ENCODE measurements at regions not wholly inside any gene's neighbourhood (a gene's known extent, or its start where the extent isn't known, plus 50 kb on each side); places are given as distances from the start of the nearest gene placed in this dataset.
"Not testable (repeated sequence)": the region's sequence is repeated elsewhere in the genome, so short reads cannot be mapped to it uniquely, and the experiment has no call there.

- H3K4me3 ChIP-seq (ENCODE audit: low read depth, low read length), result no peak overlapping the region
- no peak for TF ChIP-seq CTCF (IDR thresholded peaks at IDR 0.05; ENCODE audit: borderline replicate concordance, insufficient read depth, low read depth, low read length)
These were observed 271.9 kb downstream of the OSTF1 start for GRCh38 chr9:75360252-75360651.

GRCh38 chr9:75362446-75362845 is 274.1 kb downstream of the OSTF1 start:
- H3K4me3 ChIP-seq (ENCODE audit: low read depth, low read length), result not testable (repeated sequence)

- TF ChIP-seq CTCF (IDR thresholded peaks at IDR 0.05; ENCODE audit: borderline replicate concordance, insufficient read depth, low read depth, low read length), result no peak
- H3K4me3 ChIP-seq (ENCODE audit: low read depth, low read length), result no peak overlapping the region
These were observed 276.9 kb downstream of the OSTF1 start for GRCh38 chr9:75365196-75365595.

GRCh38 chr9:75369989-75370388 is 281.7 kb downstream of the OSTF1 start:
- H3K4me3 ChIP-seq (ENCODE audit: low read depth, low read length), result no peak overlapping the region
- TF ChIP-seq CTCF (IDR thresholded peaks at IDR 0.05; ENCODE audit: borderline replicate concordance, insufficient read depth, low read depth, low read length), result no peak

GRCh38 chr9:75372499-75373268 is 284.4 kb downstream of the OSTF1 start:
- no peak for TF ChIP-seq CTCF (IDR thresholded peaks at IDR 0.05; ENCODE audit: borderline replicate concordance, insufficient read depth, low read depth, low read length)
- H3K4me3 ChIP-seq (ENCODE audit: low read depth, low read length), result no peak overlapping the region

GRCh38 chr9:75376680-75377254 is 288.5 kb downstream of the OSTF1 start:
- TF ChIP-seq CTCF (IDR thresholded peaks at IDR 0.05; ENCODE audit: borderline replicate concordance, insufficient read depth, low read depth, low read length), result no peak
- no peak overlapping the region for H3K4me3 ChIP-seq (ENCODE audit: low read depth, low read length)

- no peak overlapping the region for H3K4me3 ChIP-seq (ENCODE audit: low read depth, low read length)
- TF ChIP-seq CTCF (IDR thresholded peaks at IDR 0.05; ENCODE audit: borderline replicate concordance, insufficient read depth, low read depth, low read length), result no peak
These were observed 289.7 kb downstream of the OSTF1 start for GRCh38 chr9:75378036-75378435.

Measured in GM12875 (cell line).